A549 (cell line): ENCODE measurements at regions not wholly inside any gene's neighbourhood (a gene's known extent, or its start where the extent isn't known, plus 50 kb on each side); places are given as distances from the start of the nearest gene placed in this dataset.

Experiments used
- CEBPB ChIP-seq, 2 experiments: fragments of >200 bp in 1 of 2; sonication (Bioruptor Twin) in 1 of 2; formaldehyde crosslinking in 1 of 2; IDR thresholded peaks; 2 replicates each; pipeline ENCODE4 v1.6.1; 2012 to 2016
- POLR2A ChIP-seq: IDR thresholded peaks from 2 replicates; pipeline ENCODE4 v1.6.1; 2012; ENCODE audit warnings: mild to moderate bottlenecking, low read length
- POLR2AphosphoS2 ChIP-seq: conservative IDR thresholded peaks from 2 replicates; pipeline ENCODE4 v1.6.1; 2012; ENCODE audit warnings: low read length, improper control_type of control experiment, inconsistent platforms
- RCOR1 ChIP-seq: fragments of 150-350 bp; IDR thresholded peaks from 2 replicates; pipeline ENCODE4 v1.6.1; 2014; ENCODE audit warnings: antibody characterized with exemption, low read length, low read depth
- RFX5 ChIP-seq: fragments of 450-650 bp; IDR thresholded peaks from 2 replicates; pipeline ENCODE4 v1.7.1; 2014; ENCODE audit warnings: antibody characterized with exemption, mild to moderate bottlenecking, moderate library complexity
- TF ChIP-seq, protein P1 (sequence below): fragments of >200 bp; sonication (Bioruptor Twin); formaldehyde crosslinking; IDR thresholded peaks from 3 replicates; pipeline ENCODE4 v1.5.1; 2016

DNA sequence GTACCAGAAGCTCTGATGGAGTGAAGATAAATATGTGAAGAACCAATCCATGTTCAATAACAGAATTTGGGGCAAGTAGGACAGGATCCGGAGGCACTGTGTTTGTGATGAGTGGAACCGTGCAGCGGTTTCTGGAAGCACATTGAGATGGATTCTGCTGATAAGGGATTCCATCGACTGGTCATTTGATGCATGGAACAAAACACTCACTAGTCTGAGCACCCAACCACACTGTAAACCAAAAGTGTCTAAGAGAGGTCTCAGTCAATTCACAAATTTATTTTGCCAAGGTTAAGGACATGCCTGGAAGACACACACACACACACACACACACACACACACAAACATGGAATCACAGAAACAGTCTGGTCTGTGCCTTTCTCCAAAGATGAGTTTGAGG lies 459.5 kb downstream of the FBXO15 start:
- TF ChIP-seq CEBPB (IDR thresholded peaks at IDR 0.05): no peak
- TF ChIP-seq POLR2A: no peak
- no peak for TF ChIP-seq POLR2AphosphoS2
- TF ChIP-seq RFX5: no peak
- TF ChIP-seq, protein P1, sequence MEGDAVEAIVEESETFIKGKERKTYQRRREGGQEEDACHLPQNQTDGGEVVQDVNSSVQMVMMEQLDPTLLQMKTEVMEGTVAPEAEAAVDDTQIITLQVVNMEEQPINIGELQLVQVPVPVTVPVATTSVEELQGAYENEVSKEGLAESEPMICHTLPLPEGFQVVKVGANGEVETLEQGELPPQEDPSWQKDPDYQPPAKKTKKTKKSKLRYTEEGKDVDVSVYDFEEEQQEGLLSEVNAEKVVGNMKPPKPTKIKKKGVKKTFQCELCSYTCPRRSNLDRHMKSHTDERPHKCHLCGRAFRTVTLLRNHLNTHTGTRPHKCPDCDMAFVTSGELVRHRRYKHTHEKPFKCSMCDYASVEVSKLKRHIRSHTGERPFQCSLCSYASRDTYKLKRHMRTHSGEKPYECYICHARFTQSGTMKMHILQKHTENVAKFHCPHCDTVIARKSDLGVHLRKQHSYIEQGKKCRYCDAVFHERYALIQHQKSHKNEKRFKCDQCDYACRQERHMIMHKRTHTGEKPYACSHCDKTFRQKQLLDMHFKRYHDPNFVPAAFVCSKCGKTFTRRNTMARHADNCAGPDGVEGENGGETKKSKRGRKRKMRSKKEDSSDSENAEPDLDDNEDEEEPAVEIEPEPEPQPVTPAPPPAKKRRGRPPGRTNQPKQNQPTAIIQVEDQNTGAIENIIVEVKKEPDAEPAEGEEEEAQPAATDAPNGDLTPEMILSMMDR: no peak
- TF ChIP-seq RCOR1: no peak
